Common myeloid progenitor, CD34-positive (primary cell): ENCODE measurements at regions not wholly inside any gene's neighbourhood (a gene's known extent, or its start where the extent isn't known, plus 50 kb on each side); places are given as distances from the start of the nearest gene placed in this dataset.
A peak's percentile ranks its signal among the peaks of the same experiment; 100 is the strongest.

Experiments used
- CTCF ChIA-PET: fragments of 350-600 bp; sonication (Branson Sonifier 250); formaldehyde crosslinking; loops from one replicate; lab custom pipeline; 2021; ENCODE audit warnings: antibody characterized with exemption; lab: Charles Lee
- POLR2A ChIA-PET: fragments of 350-600 bp; sonication (Branson Sonifier 250); formaldehyde crosslinking; loops from one replicate; lab custom pipeline; 2021; ENCODE audit warnings: antibody characterized with exemption; lab: Charles Lee
- DNase-seq, 3 donors: peaks; one replicate each; pipeline versions ENCODE4 v3.0.0 to v3.0.0-alpha.2; 2013
- H3K27ac ChIP-seq, 2 experiments: 1 replicate in 1 of 2; 2 replicates in 1 of 2; pipeline ENCODE4 v1.7.0; 2013; ENCODE audit warnings: inconsistent platforms in 2 of 2, low read length in 2 of 2, mild to moderate bottlenecking in 2 of 2, low read depth in 1 of 2, moderate library complexity in 1 of 2; ENCODE audit not compliant: severe bottlenecking in 2 of 2, insufficient read depth in 1 of 2, poor library complexity in 1 of 2
- H3K27me3 ChIP-seq, 5 experiments: replicated peaks in 2 of 5; 1 replicate in 3 of 5; 2 replicates in 2 of 5; pipeline versions ENCODE4 v1.6.1 to v1.7.0; 2013; ENCODE audit warnings: low read length in 4 of 5, mild to moderate bottlenecking in 2 of 5, moderate library complexity in 2 of 5, inconsistent platforms in 1 of 5; ENCODE audit not compliant: insufficient read depth in 5 of 5, control insufficient read depth in 4 of 5
- H3K36me3 ChIP-seq, 4 experiments: 1 replicate in 2 of 4; 2 replicates in 2 of 4; pipeline versions ENCODE4 v1.6.1 to v1.7.0; 2013; ENCODE audit warnings: low read length in 3 of 4, control low read depth in 1 of 4, mild to moderate bottlenecking in 1 of 4; ENCODE audit not compliant: control insufficient read depth in 4 of 4, insufficient read depth in 4 of 4
- H3K4me1 ChIP-seq, 4 experiments: 1 replicate in 3 of 4; 2 replicates in 1 of 4; pipeline versions ENCODE4 v1.6.1 to v1.7.1; 2013; ENCODE audit warnings: low read length in 3 of 4, mild to moderate bottlenecking in 3 of 4, control low read depth in 1 of 4, inconsistent platforms in 1 of 4, moderate library complexity in 1 of 4; ENCODE audit not compliant: control insufficient read depth in 4 of 4, insufficient read depth in 4 of 4; ENCODE audit errors: control extremely low read depth in 1 of 4
- H3K4me3 ChIP-seq, 7 experiments: 1 replicate in 4 of 7; 2 replicates in 3 of 7; pipeline versions ENCODE4 v1.5.1 to v1.7.0; 2013; ENCODE audit warnings: mild to moderate bottlenecking in 7 of 7, low read length in 6 of 7, moderate library complexity in 6 of 7, inconsistent platforms in 2 of 7, low read depth in 2 of 7, control low read depth in 1 of 7; ENCODE audit not compliant: insufficient read depth in 4 of 7, control insufficient read depth in 1 of 7; ENCODE audit errors: extremely low read depth in 1 of 7
- H3K9me3 ChIP-seq, 5 experiments: 1 replicate in 4 of 5; 2 replicates in 1 of 5; pipeline versions ENCODE4 v1.6.1 to v1.7.1; 2013; ENCODE audit warnings: low read length in 4 of 5, mild to moderate bottlenecking in 2 of 5, inconsistent platforms in 1 of 5, low read depth in 1 of 5, moderate library complexity in 1 of 5; ENCODE audit not compliant: control insufficient read depth in 4 of 5, insufficient read depth in 2 of 5; ENCODE audit errors: control extremely low read depth in 1 of 5
- WGBS: methylation state at CpG from one replicate; pipeline ENCODE4 v1.1.5; 2013; ENCODE audit not compliant: insufficient coverage; 5-methylcytosine and 5-hydroxymethylcytosine counted together

GRCh38 chr1:29704430-29704829 lies 468.1 kb downstream of the PTPRU start:
- Histone ChIP-seq H3K9me3 (no peaks in the 10 kb centered on the region), H3K4me3 (no peak overlapping the region), H3K36me3 (no peaks in the 10 kb centered on the region), H3K27me3 (peaks cover 0 to 33% (median 3%) of the 10 kb centered on the region in 5 experiments), H3K4me1 (peaks cover 0 to 22% (median 9%) of the 10 kb centered on the region in 4 experiments), H3K27ac (no peak overlapping the region)
- no peak for DNase-seq
- CTCF ChIA-PET = interaction anchor here (0.9 to 1.5 kb wide), 4 partner anchors 9 to 27 kb away, joined by 3 read pairs; no protein-coding TSS in a partner anchor
- no CpG with 5 or more reads among the region's 2 CpGs for WGBS
- POLR2A ChIA-PET = no interaction called here

- Histone ChIP-seq H3K27ac (no peak overlapping the region), H3K36me3 (no peaks in the 10 kb centered on the region), H3K4me1 (peaks cover 0 to 15% (median 6%) of the 10 kb centered on the region in 4 experiments), H3K27me3 (peaks cover 0 to 33% (median 3%) of the 10 kb centered on the region in 5 experiments), H3K4me3 (no peak overlapping the region), H3K9me3 (no peaks in the 10 kb centered on the region)
- WGBS = 29% methylated on average over 8 of the region's 8 CpGs
- ChIA-PET CTCF (interaction anchor here (0.9 to 1.5 kb wide), 5 partner anchors 9 to 408 kb away, joined by 3 read pairs; no protein-coding TSS in a partner anchor), POLR2A (no interaction called here)
- peak in 2 of 3 donors; percentile 18 to 32 for DNase-seq
Observed at GRCh38 chr1:29703596-29704370, 467.5 kb downstream of the PTPRU start.

DNA sequence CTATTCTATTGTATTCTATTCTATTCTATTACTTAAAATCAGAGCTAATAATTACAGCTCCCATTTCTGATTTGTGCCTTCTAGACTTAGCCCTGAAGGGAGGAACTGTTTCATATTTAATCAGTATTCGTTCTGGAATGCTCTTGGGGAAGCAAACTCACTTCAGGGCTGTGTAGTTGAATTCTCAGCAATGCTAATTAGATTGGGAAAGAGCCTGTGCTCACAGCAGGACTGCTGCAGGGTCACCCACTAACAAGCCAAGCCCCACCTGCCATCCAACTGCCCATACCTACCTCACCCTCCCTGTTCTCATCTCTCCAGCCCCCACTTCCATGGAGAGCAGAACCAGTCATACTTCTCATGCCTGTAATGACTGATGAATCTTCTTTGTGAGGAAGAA lies 464.2 kb downstream of the PTPRU start:
- ChIA-PET CTCF (interaction anchor here (1.6 kb wide), 1 partner anchor 9 kb away, joined by 5 read pairs; no protein-coding TSS in a partner anchor), POLR2A (interaction anchor here (0.6 kb wide), 1 partner anchor 1533 kb away, joined by 4 read pairs; no protein-coding TSS in a partner anchor)
- WGBS = 100% methylated on average over 1 of the region's 1 CpG

DNA sequence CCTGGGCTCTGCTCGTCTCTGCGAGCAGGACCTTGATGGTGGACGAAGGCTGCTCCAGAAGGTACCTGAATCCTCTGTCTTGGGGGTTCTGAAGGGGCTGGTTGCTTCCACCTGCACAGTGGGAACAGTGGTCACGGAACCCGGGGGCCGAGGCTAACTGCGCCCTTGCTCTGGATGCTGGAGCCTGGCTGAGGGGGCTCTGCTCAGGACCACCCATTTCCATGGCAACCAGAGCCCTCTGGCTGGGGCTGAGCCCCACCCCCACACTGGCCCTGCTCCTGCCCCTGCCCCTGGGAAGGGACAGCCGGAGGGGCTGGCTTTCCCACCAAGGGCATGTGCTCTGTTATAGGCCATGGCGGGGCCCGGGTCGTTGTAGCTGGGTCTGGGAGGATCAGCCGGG lies 462.3 kb downstream of the PTPRU start:
- no peak overlapping the region for H3K27ac ChIP-seq
- H3K36me3 ChIP-seq = no peaks in the 10 kb centered on the region
- no peaks in the 10 kb centered on the region for H3K4me1 ChIP-seq
- H3K9me3 ChIP-seq = peaks cover 0 to 6% (median 0%) of the 10 kb centered on the region in 5 experiments
- H3K4me3 ChIP-seq = no peak overlapping the region
- CTCF ChIA-PET = interaction anchor here (0.7 to 1.3 kb wide), 3 partner anchors 10 to 18 kb away, joined by 3 read pairs; no protein-coding TSS in a partner anchor
- 97% methylated on average over 7 of the region's 12 CpGs for WGBS
- peaks cover 0 to 11% (median 3%) of the 10 kb centered on the region in 5 experiments for H3K27me3 ChIP-seq
- POLR2A ChIA-PET = no interaction called here
- DNase-seq = no peak

More for the DNA sequence above, 464.2 kb downstream of the PTPRU start:
- H3K4me3 ChIP-seq = no peak overlapping the region
- DNase-seq = no peak
- H3K36me3 ChIP-seq = no peaks in the 10 kb centered on the region
- peaks cover 0 to 27% (median 3%) of the 10 kb centered on the region in 5 experiments for H3K27me3 ChIP-seq
- no peak overlapping the region for H3K27ac ChIP-seq
- H3K9me3 ChIP-seq = no peaks in the 10 kb centered on the region
- H3K4me1 ChIP-seq = no peaks in the 10 kb centered on the region

- ChIA-PET POLR2A (no interaction called here), CTCF (interaction anchor here (0.7 to 1.3 kb wide), 3 partner anchors 10 to 19 kb away, joined by 3 read pairs; no protein-coding TSS in a partner anchor)
- Histone ChIP-seq H3K4me3 (no peak overlapping the region), H3K36me3 (no peaks in the 10 kb centered on the region), H3K9me3 (peaks cover 0 to 8% (median 0%) of the 10 kb centered on the region in 5 experiments), H3K4me1 (no peaks in the 10 kb centered on the region), H3K27me3 (peaks cover 0 to 10% (median 3%) of the 10 kb centered on the region in 5 experiments), H3K27ac (no peak overlapping the region)
- WGBS = 71% methylated on average over 5 of the region's 7 CpGs
- DNase-seq = peak; percentile 23 to 37 (median 36)
Observed at GRCh38 chr1:29698033-29698432, 461.7 kb downstream of the PTPRU start.

- no peaks in the 10 kb centered on the region for H3K4me1 ChIP-seq
- H3K27ac ChIP-seq = no peak overlapping the region
- CTCF ChIA-PET = interaction anchor here (0.9 to 1.3 kb wide), 2 partner anchors 9 to 12 kb away, joined by 3 read pairs; no protein-coding TSS in a partner anchor
- peaks cover 0 to 10% (median 3%) of the 10 kb centered on the region in 5 experiments for H3K27me3 ChIP-seq
- H3K4me3 ChIP-seq = no peak overlapping the region
- peaks cover 0 to 8% (median 0%) of the 10 kb centered on the region in 5 experiments for H3K9me3 ChIP-seq
- DNase-seq = no peak
- 90% methylated on average over 9 of the region's 10 CpGs for WGBS
- POLR2A ChIA-PET = no interaction called here
- H3K36me3 ChIP-seq = no peaks in the 10 kb centered on the region
Observed at GRCh38 chr1:29697391-29697780, 461.1 kb downstream of the PTPRU start.
